C4-2B (cell line): ENCODE measurements at regions not wholly inside any gene's neighbourhood (a gene's known extent, or its start where the extent isn't known, plus 50 kb on each side); places are given as distances from the start of the nearest gene placed in this dataset.

Source experiments
- H3K27ac ChIP-seq: fragments of 450-650 bp; 2 replicates; pipeline ENCODE4 v1.5.1; 2017
- CTCF ChIP-seq: fragments of 450-650 bp; conservative IDR thresholded peaks from 2 replicates; pipeline ENCODE4 v1.5.1; 2017; ENCODE audit warnings: mild to moderate bottlenecking
- ZFX ChIP-seq: fragments of 450-650 bp; IDR thresholded peaks from 2 replicates; pipeline ENCODE4 v1.6.1; 2017

- no peak overlapping the region for H3K27ac ChIP-seq
Measured at GRCh38 chr10:88065383-88066049, 202.1 kb downstream of the PTEN start.

GRCh38 chr10:88066319-88066718 is 202.9 kb downstream of the PTEN start:
- H3K27ac ChIP-seq, result no peak overlapping the region
- no peak for TF ChIP-seq ZFX
- no peak for TF ChIP-seq CTCF

More at GRCh38 chr10:88065383-88066049, 202.1 kb downstream of the PTEN start:
- TF ChIP-seq ZFX (no peak), CTCF (no peak)

- TF ChIP-seq CTCF (no peak), ZFX (no peak)
- H3K27ac ChIP-seq, result no peak overlapping the region
Measured at GRCh38 chr10:88066876-88067275, 203.5 kb downstream of the PTEN start.

- no peak overlapping the region for H3K27ac ChIP-seq
- TF ChIP-seq ZFX (no peak), CTCF (no peak)
Measured at GRCh38 chr10:88067737-88068136, 204.3 kb downstream of the PTEN start.

GRCh38 chr10:88069338-88069737 is 205.9 kb downstream of the PTEN start:
- no peak overlapping the region for H3K27ac ChIP-seq
- TF ChIP-seq ZFX, result no peak

- no peak overlapping the region for H3K27ac ChIP-seq
- TF ChIP-seq CTCF (no peak), ZFX (no peak)
Measured at GRCh38 chr10:88070080-88070880, 206.9 kb downstream of the PTEN start.

- no peak overlapping the region for H3K27ac ChIP-seq
- TF ChIP-seq ZFX, result no peak
- TF ChIP-seq CTCF, result no peak
Measured at GRCh38 chr10:88071879-88072278, 208.5 kb downstream of the PTEN start.

GRCh38 chr10:88073682-88074081 is 210.3 kb downstream of the PTEN start:
- TF ChIP-seq ZFX, result no peak
- no peak for TF ChIP-seq CTCF
- H3K27ac ChIP-seq, result no peak overlapping the region
